ENCODE measurements at regions not wholly inside any gene's neighbourhood (a gene's known extent, or its start where the extent isn't known, plus 50 kb on each side); places are given as distances from the start of the nearest gene placed in this dataset.
"Not testable (repeated sequence)": the region's sequence is repeated elsewhere in the genome, so short reads cannot be mapped to it uniquely, and the experiment has no call there.

- H3K4me1 ChIP-seq (ENCODE audit: low read length): no peaks in the 10 kb centered on the region
- H3K9ac ChIP-seq (ENCODE audit: low read length): no peak overlapping the region
- no peak overlapping the region for H3K4me3 ChIP-seq (ENCODE audit: low read length)
- H3K79me2 ChIP-seq (ENCODE audit: low read length): no peaks in the 10 kb centered on the region
- DNase-seq: no peak
- no peak overlapping the region for H3K4me2 ChIP-seq (ENCODE audit: low read depth, low read length, poor library complexity, severe bottlenecking)
- H3K9me2 ChIP-seq (replicated peaks; ENCODE audit: insufficient read depth, low read length): no peaks in the 10 kb centered on the region
- H3K27ac ChIP-seq (ENCODE audit: low read length): no peak overlapping the region
- H4K20me1 ChIP-seq (ENCODE audit: insufficient read depth, low read depth, low read length): no peaks in the 10 kb centered on the region
- no peaks in the 10 kb centered on the region for H3K36me3 ChIP-seq (ENCODE audit: insufficient read depth, low read length)
- H2AFZ ChIP-seq (ENCODE audit: low read length): no peak overlapping the region
- H3K27me3 ChIP-seq (ENCODE audit: low read length): no peaks in the 10 kb centered on the region
- H3K9me3 ChIP-seq (ENCODE audit: low read length): peaks cover 9% of the 10 kb centered on the region
These were observed 236.2 kb upstream of the MAGEB16 start for GRCh38 chrX:35561985-35562384.

DNA sequence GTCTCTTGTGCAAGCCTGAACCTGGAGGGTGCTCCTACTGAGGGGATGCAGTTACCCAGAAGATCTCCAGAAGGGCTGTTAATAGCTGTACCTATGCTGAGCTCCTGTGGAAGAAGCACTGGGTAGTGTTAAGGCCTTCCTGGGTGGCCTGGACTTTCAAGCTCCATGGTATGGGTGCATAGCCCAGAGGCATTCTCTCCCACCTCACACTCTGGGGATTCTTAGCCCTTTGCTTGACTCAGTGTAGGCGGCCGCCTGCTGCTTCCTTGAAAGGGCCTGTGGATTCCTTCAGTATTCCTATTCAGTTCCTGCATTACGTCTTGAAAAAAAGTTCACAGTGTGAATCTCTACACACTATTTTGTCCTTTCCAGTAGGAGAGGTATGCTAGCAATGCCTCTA is 235.7 kb upstream of the MAGEB16 start:
- Histone ChIP-seq H3K79me2 (ENCODE audit: low read length) (no peaks in the 10 kb centered on the region), H3K9me3 (ENCODE audit: low read length) (peaks cover 9% of the 10 kb centered on the region), H3K4me1 (ENCODE audit: low read length) (no peaks in the 10 kb centered on the region), H3K27me3 (ENCODE audit: low read length) (no peaks in the 10 kb centered on the region), H3K4me3 (ENCODE audit: low read length) (no peak overlapping the region), H3K36me3 (ENCODE audit: insufficient read depth, low read length) (no peaks in the 10 kb centered on the region), H3K9me2 (replicated peaks; ENCODE audit: insufficient read depth, low read length) (no peaks in the 10 kb centered on the region), H3K9ac (ENCODE audit: low read length) (no peak overlapping the region), H3K27ac (ENCODE audit: low read length) (no peak overlapping the region), H3K4me2 (ENCODE audit: low read depth, low read length, poor library complexity, severe bottlenecking) (no peak overlapping the region), H4K20me1 (ENCODE audit: insufficient read depth, low read depth, low read length) (no peaks in the 10 kb centered on the region), H2AFZ (ENCODE audit: low read length) (no peak overlapping the region)
- DNase-seq: no peak

DNA sequence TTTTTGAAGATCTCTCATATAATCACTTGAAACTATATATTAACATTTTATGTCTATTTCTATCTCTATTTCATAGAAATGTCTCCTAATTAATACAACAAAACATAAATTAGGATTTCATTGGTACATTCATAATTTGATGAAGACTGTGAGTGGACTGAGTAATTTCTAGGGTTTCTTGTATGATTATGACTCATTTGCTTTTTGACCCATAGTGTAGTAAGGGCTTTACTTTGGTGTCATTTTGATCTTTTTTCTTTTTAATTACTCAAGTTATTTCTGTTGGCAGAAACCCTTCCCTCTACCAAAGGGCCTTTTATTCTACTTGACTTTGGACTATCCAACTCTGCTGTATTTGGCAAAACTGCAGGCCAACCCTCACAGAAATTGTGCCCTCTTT is 207.9 kb upstream of the MAGEB16 start:
- no peak for DNase-seq
- Histone ChIP-seq H3K4me3 (ENCODE audit: low read length) (no peak overlapping the region), H4K20me1 (ENCODE audit: insufficient read depth, low read depth, low read length) (no peaks in the 10 kb centered on the region), H3K9me2 (replicated peaks; ENCODE audit: insufficient read depth, low read length) (no peaks in the 10 kb centered on the region), H3K27ac (ENCODE audit: low read length) (no peak overlapping the region), H3K4me2 (ENCODE audit: low read depth, low read length, poor library complexity, severe bottlenecking) (no peak overlapping the region), H3K9ac (ENCODE audit: low read length) (no peak overlapping the region), H3K9me3 (ENCODE audit: low read length) (peaks cover 24% of the 10 kb centered on the region), H3K79me2 (ENCODE audit: low read length) (no peaks in the 10 kb centered on the region), H3K27me3 (ENCODE audit: low read length) (no peaks in the 10 kb centered on the region), H2AFZ (ENCODE audit: low read length) (no peak overlapping the region), H3K4me1 (ENCODE audit: low read length) (no peaks in the 10 kb centered on the region), H3K36me3 (ENCODE audit: insufficient read depth, low read length) (no peaks in the 10 kb centered on the region)

GRCh38 chrX:35611562-35611961 is 186.6 kb upstream of the MAGEB16 start:
- H3K9me3 ChIP-seq (ENCODE audit: low read length); H3K79me2 ChIP-seq (ENCODE audit: low read length); H3K4me2 ChIP-seq (ENCODE audit: low read depth, low read length, poor library complexity, severe bottlenecking); H3K9ac ChIP-seq (ENCODE audit: low read length); DNase-seq; H2AFZ ChIP-seq (ENCODE audit: low read length); H3K27me3 ChIP-seq (ENCODE audit: low read length); H3K4me1 ChIP-seq (ENCODE audit: low read length); H3K27ac ChIP-seq (ENCODE audit: low read length); H4K20me1 ChIP-seq (ENCODE audit: insufficient read depth, low read depth, low read length); H3K36me3 ChIP-seq (ENCODE audit: insufficient read depth, low read length); H3K4me3 ChIP-seq (ENCODE audit: low read length); H3K9me2 ChIP-seq (replicated peaks; ENCODE audit: insufficient read depth, low read length): not testable (repeated sequence)

- no peaks in the 10 kb centered on the region for H4K20me1 ChIP-seq (ENCODE audit: insufficient read depth, low read depth, low read length)
- H2AFZ ChIP-seq (ENCODE audit: low read length): no peak overlapping the region
- no peaks in the 10 kb centered on the region for H3K27me3 ChIP-seq (ENCODE audit: low read length)
- no peak overlapping the region for H3K9ac ChIP-seq (ENCODE audit: low read length)
- H3K4me3 ChIP-seq (ENCODE audit: low read length): no peak overlapping the region
- no peak overlapping the region for H3K4me2 ChIP-seq (ENCODE audit: low read depth, low read length, poor library complexity, severe bottlenecking)
- no peaks in the 10 kb centered on the region for H3K4me1 ChIP-seq (ENCODE audit: low read length)
- H3K9me2 ChIP-seq (replicated peaks; ENCODE audit: insufficient read depth, low read length): no peaks in the 10 kb centered on the region
- no peaks in the 10 kb centered on the region for H3K79me2 ChIP-seq (ENCODE audit: low read length)
- no peaks in the 10 kb centered on the region for H3K36me3 ChIP-seq (ENCODE audit: insufficient read depth, low read length)
- H3K27ac ChIP-seq (ENCODE audit: low read length): no peak overlapping the region
- peaks cover 7% of the 10 kb centered on the region; the same call in 1 of the 2 replicates for H3K9me3 ChIP-seq (ENCODE audit: low read length)
- no peak for DNase-seq
These were observed 180.3 kb upstream of the MAGEB16 start for GRCh38 chrX:35617836-35618235.

DNA sequence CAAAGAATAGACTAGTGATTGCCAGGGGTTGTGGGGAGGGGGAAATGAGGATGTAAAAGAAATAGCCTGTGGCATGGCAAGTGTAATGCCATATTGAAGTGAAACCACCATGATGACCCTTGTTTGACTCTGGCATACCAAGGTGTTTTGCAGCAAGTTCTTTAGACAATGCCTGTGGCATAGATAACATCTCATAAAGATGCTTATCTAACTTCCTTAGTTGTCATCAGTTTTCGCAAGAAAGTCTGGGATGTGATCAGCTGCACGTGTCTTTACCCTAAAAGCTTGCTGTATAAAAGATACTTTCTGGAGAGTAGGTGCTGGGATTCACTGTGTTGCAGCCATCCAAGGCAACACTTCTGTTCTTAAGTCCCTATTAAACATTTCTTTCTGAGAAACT is 176.1 kb upstream of the MAGEB16 start:
- H3K4me3 ChIP-seq (ENCODE audit: low read length): no peak overlapping the region
- H4K20me1 ChIP-seq (ENCODE audit: insufficient read depth, low read depth, low read length): no peaks in the 10 kb centered on the region
- H3K9me3 ChIP-seq (ENCODE audit: low read length): peaks cover 7% of the 10 kb centered on the region; the same call in 1 of the 2 replicates
- no peaks in the 10 kb centered on the region for H3K36me3 ChIP-seq (ENCODE audit: insufficient read depth, low read length)
- no peaks in the 10 kb centered on the region for H3K79me2 ChIP-seq (ENCODE audit: low read length)
- H3K9me2 ChIP-seq (replicated peaks; ENCODE audit: insufficient read depth, low read length): no peaks in the 10 kb centered on the region
- no peak overlapping the region for H3K4me2 ChIP-seq (ENCODE audit: low read depth, low read length, poor library complexity, severe bottlenecking)
- H3K27me3 ChIP-seq (ENCODE audit: low read length): no peaks in the 10 kb centered on the region
- no peaks in the 10 kb centered on the region for H3K4me1 ChIP-seq (ENCODE audit: low read length)
- no peak overlapping the region for H2AFZ ChIP-seq (ENCODE audit: low read length)
- no peak for DNase-seq
- H3K27ac ChIP-seq (ENCODE audit: low read length): no peak overlapping the region
- H3K9ac ChIP-seq (ENCODE audit: low read length): no peak overlapping the region

- Histone ChIP-seq H3K36me3 (ENCODE audit: insufficient read depth, low read length) (no peaks in the 10 kb centered on the region), H3K9me3 (ENCODE audit: low read length) (peaks cover 7% of the 10 kb centered on the region; the same call in 1 of the 2 replicates), H3K27ac (ENCODE audit: low read length) (no peak overlapping the region), H3K79me2 (ENCODE audit: low read length) (no peaks in the 10 kb centered on the region), H4K20me1 (ENCODE audit: insufficient read depth, low read depth, low read length) (no peaks in the 10 kb centered on the region), H3K4me1 (ENCODE audit: low read length) (no peaks in the 10 kb centered on the region), H3K9ac (ENCODE audit: low read length) (no peak overlapping the region), H3K27me3 (ENCODE audit: low read length) (no peaks in the 10 kb centered on the region), H3K9me2 (replicated peaks; ENCODE audit: insufficient read depth, low read length) (no peaks in the 10 kb centered on the region), H2AFZ (ENCODE audit: low read length) (no peak overlapping the region), H3K4me2 (ENCODE audit: low read depth, low read length, poor library complexity, severe bottlenecking) (no peak overlapping the region), H3K4me3 (ENCODE audit: low read length) (no peak overlapping the region)
- no peak for DNase-seq
These were observed 175.5 kb upstream of the MAGEB16 start for GRCh38 chrX:35622601-35623000.

DNA sequence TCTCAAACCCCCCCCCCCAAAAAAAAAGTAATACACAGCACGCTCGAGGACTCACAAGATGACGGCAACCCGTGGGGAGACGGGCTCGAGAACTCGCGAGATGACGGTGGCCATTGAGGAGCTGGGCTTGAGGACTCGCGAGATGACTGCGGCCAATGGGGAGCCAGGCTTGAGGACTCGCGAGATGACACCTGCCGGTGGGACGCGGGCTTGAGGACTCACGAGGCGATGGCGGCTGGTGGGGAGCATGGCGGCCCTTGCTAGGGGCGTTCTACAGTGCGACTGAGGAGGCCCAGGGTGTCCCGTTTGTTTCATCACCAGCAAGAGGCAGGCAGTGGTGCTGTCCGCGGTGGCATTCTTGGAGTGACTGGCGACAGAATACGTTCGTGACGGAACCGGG is 172.4 kb upstream of the MAGEB16 start:
- DNase-seq: no peak
- Histone ChIP-seq H3K4me2 (ENCODE audit: low read depth, low read length, poor library complexity, severe bottlenecking) (no peak overlapping the region), H3K9me3 (ENCODE audit: low read length) (peaks cover 4% of the 10 kb centered on the region; the same call in 1 of the 2 replicates), H3K4me1 (ENCODE audit: low read length) (no peaks in the 10 kb centered on the region), H3K27ac (ENCODE audit: low read length) (no peak overlapping the region), H3K4me3 (ENCODE audit: low read length) (no peak overlapping the region), H3K36me3 (ENCODE audit: insufficient read depth, low read length) (no peaks in the 10 kb centered on the region), H4K20me1 (ENCODE audit: insufficient read depth, low read depth, low read length) (no peaks in the 10 kb centered on the region), H3K9me2 (replicated peaks; ENCODE audit: insufficient read depth, low read length) (no peaks in the 10 kb centered on the region), H3K79me2 (ENCODE audit: low read length) (no peaks in the 10 kb centered on the region), H3K27me3 (ENCODE audit: low read length) (no peaks in the 10 kb centered on the region), H2AFZ (ENCODE audit: low read length) (no peak overlapping the region), H3K9ac (ENCODE audit: low read length) (no peak overlapping the region)

DNA sequence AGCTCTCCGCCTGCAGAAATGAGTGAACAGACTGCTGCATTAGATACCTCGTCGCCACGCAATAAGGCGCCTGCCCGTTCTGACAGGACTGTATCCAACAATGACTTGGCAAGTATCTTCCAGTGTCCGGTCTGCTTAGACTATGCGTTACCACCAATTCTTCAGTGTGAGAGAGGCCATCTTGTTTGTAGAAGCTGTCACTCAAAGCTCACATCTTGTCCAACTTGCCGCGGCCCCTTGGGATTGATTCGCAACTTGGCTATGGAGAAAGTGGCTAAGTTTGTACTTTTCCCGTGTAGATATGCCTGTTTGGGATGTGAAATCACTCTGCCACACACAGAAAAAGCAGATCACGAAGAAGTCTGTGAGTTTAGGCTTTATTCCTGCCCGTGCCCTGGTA is 172.0 kb upstream of the MAGEB16 start:
- Histone ChIP-seq H3K79me2 (ENCODE audit: low read length) (no peaks in the 10 kb centered on the region), H3K36me3 (ENCODE audit: insufficient read depth, low read length) (no peaks in the 10 kb centered on the region), H3K4me2 (ENCODE audit: low read depth, low read length, poor library complexity, severe bottlenecking) (no peak overlapping the region), H2AFZ (ENCODE audit: low read length) (no peak overlapping the region), H3K4me1 (ENCODE audit: low read length) (no peaks in the 10 kb centered on the region), H3K27me3 (ENCODE audit: low read length) (no peaks in the 10 kb centered on the region), H3K9me2 (replicated peaks; ENCODE audit: insufficient read depth, low read length) (no peaks in the 10 kb centered on the region), H3K9ac (ENCODE audit: low read length) (no peak overlapping the region), H3K9me3 (ENCODE audit: low read length) (peaks cover 4% of the 10 kb centered on the region; the same call in 1 of the 2 replicates), H3K27ac (ENCODE audit: low read length) (no peak overlapping the region), H4K20me1 (ENCODE audit: insufficient read depth, low read depth, low read length) (no peaks in the 10 kb centered on the region), H3K4me3 (ENCODE audit: low read length) (no peak overlapping the region)
- DNase-seq: no peak

All from Karpas-422 (cell line).